ENCODE measurements at regions not wholly inside any gene's neighbourhood (a gene's known extent, or its start where the extent isn't known, plus 50 kb on each side); places are given as distances from the start of the nearest gene placed in this dataset.

DNA sequence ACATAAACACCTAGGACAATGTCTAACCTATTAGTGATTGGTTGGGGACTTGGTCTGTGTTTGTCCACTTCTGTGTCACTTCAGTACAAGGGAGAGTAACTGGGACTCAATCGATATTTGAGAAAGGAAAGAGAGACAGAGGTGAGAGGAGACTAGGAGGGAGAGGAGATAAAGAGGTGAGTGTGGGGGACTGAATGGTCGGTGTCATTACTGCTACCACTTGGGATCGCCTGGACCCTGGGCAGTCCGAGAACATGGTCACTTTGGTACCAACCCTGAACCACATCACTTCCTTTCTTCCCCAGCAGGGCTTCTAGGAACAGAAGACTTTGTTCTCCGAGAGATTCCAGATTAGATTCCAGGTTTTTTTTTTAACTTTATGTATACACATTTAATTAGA is 63.7 kb downstream of the GPR6 start:
- TF ChIP-seq EZH2 (IDR thresholded peaks at IDR 0.05; ENCODE audit: low read length): no peak
- TF ChIP-seq, protein P1, sequence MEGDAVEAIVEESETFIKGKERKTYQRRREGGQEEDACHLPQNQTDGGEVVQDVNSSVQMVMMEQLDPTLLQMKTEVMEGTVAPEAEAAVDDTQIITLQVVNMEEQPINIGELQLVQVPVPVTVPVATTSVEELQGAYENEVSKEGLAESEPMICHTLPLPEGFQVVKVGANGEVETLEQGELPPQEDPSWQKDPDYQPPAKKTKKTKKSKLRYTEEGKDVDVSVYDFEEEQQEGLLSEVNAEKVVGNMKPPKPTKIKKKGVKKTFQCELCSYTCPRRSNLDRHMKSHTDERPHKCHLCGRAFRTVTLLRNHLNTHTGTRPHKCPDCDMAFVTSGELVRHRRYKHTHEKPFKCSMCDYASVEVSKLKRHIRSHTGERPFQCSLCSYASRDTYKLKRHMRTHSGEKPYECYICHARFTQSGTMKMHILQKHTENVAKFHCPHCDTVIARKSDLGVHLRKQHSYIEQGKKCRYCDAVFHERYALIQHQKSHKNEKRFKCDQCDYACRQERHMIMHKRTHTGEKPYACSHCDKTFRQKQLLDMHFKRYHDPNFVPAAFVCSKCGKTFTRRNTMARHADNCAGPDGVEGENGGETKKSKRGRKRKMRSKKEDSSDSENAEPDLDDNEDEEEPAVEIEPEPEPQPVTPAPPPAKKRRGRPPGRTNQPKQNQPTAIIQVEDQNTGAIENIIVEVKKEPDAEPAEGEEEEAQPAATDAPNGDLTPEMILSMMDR (optimal IDR thresholded peaks at IDR 0.05 in 1 of 3, IDR thresholded peaks at IDR 0.05 in 1 of 3, conservative IDR thresholded peaks at IDR 0.05 in 1 of 3; ENCODE audit: extremely low read depth in 1 of 3, insufficient read depth in 2 of 3, low read length in 3 of 3): no peak
- no peak for DNase-seq (ENCODE audit: low read depth, low spot score)
- Histone ChIP-seq H3K9me1 (ENCODE audit: control insufficient read depth, extremely low read depth, insufficient read depth, low read length) (no peaks in the 10 kb centered on the region), H3K79me2 (ENCODE audit: control insufficient read depth, insufficient read depth, low read length) (no peaks in the 10 kb centered on the region), H3K4me3 (ENCODE audit: control insufficient read depth in 2 of 3, extremely low read depth in 1 of 3, insufficient read depth in 2 of 3, low read depth in 1 of 3, low read length in 3 of 3) (no peak overlapping the region), H2AFZ (ENCODE audit: control insufficient read depth, low read length) (no peak overlapping the region), H3K9ac (ENCODE audit: control insufficient read depth, extremely low read depth, insufficient read depth, low read length) (no peak overlapping the region), H3K27ac (ENCODE audit: control insufficient read depth, insufficient read depth, low read length) (no peak overlapping the region), H4K20me1 (ENCODE audit: control insufficient read depth, extremely low read depth, insufficient read depth, low read length) (no peaks in the 10 kb centered on the region), H3K4me2 (ENCODE audit: control insufficient read depth, extremely low read depth, insufficient read depth, low read depth, low read length) (no peak overlapping the region), H3K36me3 (ENCODE audit: control insufficient read depth in 2 of 2, extremely low read depth in 1 of 2, insufficient read depth in 2 of 2, low read length in 2 of 2) (no peaks in the 10 kb centered on the region), H3K9me3 (ENCODE audit: control insufficient read depth, low read depth, low read length) (no peaks in the 10 kb centered on the region), H3K27me3 (ENCODE audit: control insufficient read depth, extremely low read depth, insufficient read depth, low read length) (no peaks in the 10 kb centered on the region), H3K4me1 (ENCODE audit: control insufficient read depth, extremely low read depth, insufficient read depth, low read length) (peaks cover 5% of the 10 kb centered on the region)
- dilution Hi-C loops (cut with MboI; ENCODE audit: extremely low pct_ligation_motif_present, low sequenced_read_pairs): no loop called here
- FAIRE-seq: no peak

- Histone ChIP-seq H3K79me2 (ENCODE audit: control insufficient read depth, insufficient read depth, low read length) (no peaks in the 10 kb centered on the region), H3K4me1 (ENCODE audit: control insufficient read depth, extremely low read depth, insufficient read depth, low read length) (peaks cover 5% of the 10 kb centered on the region), H3K4me3 (ENCODE audit: control insufficient read depth in 2 of 3, extremely low read depth in 1 of 3, insufficient read depth in 2 of 3, low read depth in 1 of 3, low read length in 3 of 3) (no peak overlapping the region), H2AFZ (ENCODE audit: control insufficient read depth, low read length) (no peak overlapping the region), H3K4me2 (ENCODE audit: control insufficient read depth, extremely low read depth, insufficient read depth, low read depth, low read length) (no peak overlapping the region), H3K9ac (ENCODE audit: control insufficient read depth, extremely low read depth, insufficient read depth, low read length) (no peak overlapping the region), H3K27me3 (ENCODE audit: control insufficient read depth, extremely low read depth, insufficient read depth, low read length) (no peaks in the 10 kb centered on the region), H3K36me3 (ENCODE audit: control insufficient read depth in 2 of 2, extremely low read depth in 1 of 2, insufficient read depth in 2 of 2, low read length in 2 of 2) (no peaks in the 10 kb centered on the region), H3K9me3 (ENCODE audit: control insufficient read depth, low read depth, low read length) (no peaks in the 10 kb centered on the region), H4K20me1 (ENCODE audit: control insufficient read depth, extremely low read depth, insufficient read depth, low read length) (no peaks in the 10 kb centered on the region), H3K9me1 (ENCODE audit: control insufficient read depth, extremely low read depth, insufficient read depth, low read length) (no peaks in the 10 kb centered on the region), H3K27ac (ENCODE audit: control insufficient read depth, insufficient read depth, low read length) (no peak overlapping the region)
- no peak for DNase-seq (ENCODE audit: low read depth, low spot score)
- dilution Hi-C loops (cut with MboI; ENCODE audit: extremely low pct_ligation_motif_present, low sequenced_read_pairs): no loop called here
- FAIRE-seq: no peak
- TF ChIP-seq EZH2 (IDR thresholded peaks at IDR 0.05; ENCODE audit: low read length): no peak
- TF ChIP-seq, protein P1 (optimal IDR thresholded peaks at IDR 0.05 in 1 of 3, IDR thresholded peaks at IDR 0.05 in 1 of 3, conservative IDR thresholded peaks at IDR 0.05 in 1 of 3; ENCODE audit: extremely low read depth in 1 of 3, insufficient read depth in 2 of 3, low read length in 3 of 3): no peak
Measured at GRCh38 chr6:110042670-110043296, 64.7 kb downstream of the GPR6 start.

All from keratinocyte (primary cell).